Chondrocyte (in vitro differentiated cells): ENCODE measurements at regions not wholly inside any gene's neighbourhood (a gene's known extent, or its start where the extent isn't known, plus 50 kb on each side); places are given as distances from the start of the nearest gene placed in this dataset.

ENCODE experiments used
- DNase-seq: peaks from one replicate; pipeline ENCODE4 v3.0.0; 2021; ENCODE audit warnings: mixed read lengths, low spot score
- H3K27ac Mint-ChIP-seq: one replicate; pipeline ENCODE4 v1.8.0; 2021; ENCODE audit warnings: mild to moderate bottlenecking, moderate library complexity, mixed read lengths; ENCODE audit not compliant: unreplicated experiment
- H3K27me3 Mint-ChIP-seq: 2 replicates; pipeline ENCODE4 v1.8.0; 2021; ENCODE audit warnings: low read depth, mixed read lengths
- H3K36me3 Mint-ChIP-seq: 2 replicates; pipeline ENCODE4 v1.8.0; 2021; ENCODE audit warnings: low read depth, mixed read lengths
- H3K4me1 Mint-ChIP-seq: 2 replicates; pipeline ENCODE4 v1.8.0; 2021; ENCODE audit warnings: low read depth, mild to moderate bottlenecking, mixed read lengths
- H3K4me3 Mint-ChIP-seq: one replicate; pipeline ENCODE4 v1.8.0; 2021; ENCODE audit warnings: mild to moderate bottlenecking, moderate library complexity, mixed read lengths; ENCODE audit not compliant: unreplicated experiment
- H3K9me3 Mint-ChIP-seq: 2 replicates; pipeline ENCODE4 v1.8.0; 2021; ENCODE audit warnings: low read depth, mixed read lengths
- TF ChIP-seq, protein P1 (sequence below): fragments of 200-600 bp; sonication (generic); IDR thresholded peaks from 2 replicates; pipeline ENCODE4 v1.5.0; 2021; ENCODE audit warnings: antibody characterized with exemption, mild to moderate bottlenecking, moderate library complexity

DNA sequence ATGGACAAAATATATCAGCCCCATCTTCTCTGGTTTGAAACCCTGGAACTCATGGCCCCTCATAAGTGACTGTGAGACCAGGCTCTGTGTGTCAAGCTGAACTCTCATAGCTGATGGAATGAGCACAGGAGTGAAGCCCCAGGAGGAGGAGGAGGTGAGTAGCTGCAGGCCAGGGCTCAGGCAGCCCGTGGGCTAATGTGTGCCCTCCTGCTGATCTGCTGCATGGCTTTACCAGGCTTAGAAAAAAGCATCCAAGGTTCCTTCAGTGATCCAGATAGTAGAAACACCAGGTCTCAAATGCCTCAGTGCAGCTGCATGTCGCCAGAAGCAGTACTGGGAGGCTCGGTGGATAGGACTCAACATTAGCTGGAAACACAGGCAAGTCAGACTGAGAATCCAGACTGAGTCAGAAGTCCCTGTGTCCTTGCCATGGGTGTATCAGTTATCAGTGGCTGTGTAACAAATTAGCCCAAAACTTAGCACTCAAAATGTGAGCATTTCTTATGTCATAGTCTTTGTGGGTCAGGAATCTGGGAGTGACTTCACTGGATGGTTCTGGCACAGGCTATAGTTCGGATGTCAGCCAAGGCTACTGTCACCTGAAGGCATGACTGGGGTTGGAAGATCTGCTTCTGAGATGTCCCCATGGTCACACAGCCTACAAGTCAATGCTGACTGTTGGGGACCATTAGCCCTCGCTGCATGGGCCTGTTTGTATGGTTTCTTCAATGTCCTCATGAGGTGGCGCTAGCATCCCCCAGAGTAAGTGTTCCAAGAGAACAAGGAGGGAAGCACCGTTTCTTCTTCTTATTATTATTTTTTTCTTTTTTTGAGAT, 255.4 kb upstream of the IRF2BP2 start:
- H3K9me3 Mint-ChIP-seq = peaks cover 2% of the 10 kb centered on the region
- H3K4me1 Mint-ChIP-seq = peaks cover 21% of the 10 kb centered on the region
- no peak overlapping the region for H3K4me3 Mint-ChIP-seq
- no peak overlapping the region for H3K27ac Mint-ChIP-seq
- DNase-seq = no peak
- TF ChIP-seq, protein P1, sequence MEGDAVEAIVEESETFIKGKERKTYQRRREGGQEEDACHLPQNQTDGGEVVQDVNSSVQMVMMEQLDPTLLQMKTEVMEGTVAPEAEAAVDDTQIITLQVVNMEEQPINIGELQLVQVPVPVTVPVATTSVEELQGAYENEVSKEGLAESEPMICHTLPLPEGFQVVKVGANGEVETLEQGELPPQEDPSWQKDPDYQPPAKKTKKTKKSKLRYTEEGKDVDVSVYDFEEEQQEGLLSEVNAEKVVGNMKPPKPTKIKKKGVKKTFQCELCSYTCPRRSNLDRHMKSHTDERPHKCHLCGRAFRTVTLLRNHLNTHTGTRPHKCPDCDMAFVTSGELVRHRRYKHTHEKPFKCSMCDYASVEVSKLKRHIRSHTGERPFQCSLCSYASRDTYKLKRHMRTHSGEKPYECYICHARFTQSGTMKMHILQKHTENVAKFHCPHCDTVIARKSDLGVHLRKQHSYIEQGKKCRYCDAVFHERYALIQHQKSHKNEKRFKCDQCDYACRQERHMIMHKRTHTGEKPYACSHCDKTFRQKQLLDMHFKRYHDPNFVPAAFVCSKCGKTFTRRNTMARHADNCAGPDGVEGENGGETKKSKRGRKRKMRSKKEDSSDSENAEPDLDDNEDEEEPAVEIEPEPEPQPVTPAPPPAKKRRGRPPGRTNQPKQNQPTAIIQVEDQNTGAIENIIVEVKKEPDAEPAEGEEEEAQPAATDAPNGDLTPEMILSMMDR = no peak
- no peaks in the 10 kb centered on the region for H3K36me3 Mint-ChIP-seq
- H3K27me3 Mint-ChIP-seq = peaks cover 6% of the 10 kb centered on the region

DNA sequence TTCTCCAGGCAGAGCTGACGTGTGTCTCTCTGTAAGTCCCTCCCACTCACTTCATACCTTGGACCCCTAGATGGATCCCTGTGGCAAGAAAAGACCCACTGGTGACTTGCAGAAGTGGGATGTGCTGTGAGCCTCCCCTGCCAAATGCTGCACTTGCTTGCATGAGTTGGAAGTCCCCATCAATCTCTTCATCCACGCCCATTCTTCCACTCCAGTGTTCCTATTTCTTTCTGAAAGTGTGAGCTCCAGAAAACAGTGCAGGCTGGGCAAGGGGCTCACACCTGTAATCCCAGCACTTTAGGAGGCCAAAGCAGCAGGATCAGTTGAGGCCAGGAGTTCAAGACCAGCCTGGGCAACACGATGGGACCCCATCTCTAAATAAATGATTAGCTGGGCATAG, 254.1 kb upstream of the IRF2BP2 start:
- no peak for DNase-seq
- Mint-ChIP-seq H3K27ac (no peak overlapping the region), H3K4me1 (peaks cover 21% of the 10 kb centered on the region), H3K4me3 (no peak overlapping the region), H3K36me3 (no peaks in the 10 kb centered on the region), H3K27me3 (peaks cover 1% of the 10 kb centered on the region), H3K9me3 (peaks cover 2% of the 10 kb centered on the region)
- TF ChIP-seq, protein P1 = no peak

DNA sequence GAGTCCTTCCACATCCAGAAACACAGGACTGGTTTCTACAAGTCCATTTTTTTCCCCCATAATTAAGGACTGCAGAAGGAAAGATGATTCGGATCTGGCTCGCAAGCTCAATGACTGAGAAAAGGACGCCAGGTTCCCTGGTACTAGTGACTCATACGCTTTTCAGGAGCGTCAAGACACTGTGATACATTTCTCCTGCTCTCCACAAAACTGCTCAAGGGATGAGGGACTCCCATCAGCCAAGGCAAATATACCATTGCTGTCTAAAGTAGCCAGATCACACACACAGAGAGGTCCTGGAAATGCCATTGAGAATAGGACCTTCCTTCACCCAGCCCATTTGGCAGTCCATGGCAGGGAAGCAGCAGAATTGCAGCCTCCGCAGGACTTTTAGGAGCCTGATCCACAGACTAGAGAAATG, 253.6 kb upstream of the IRF2BP2 start:
- H3K27me3 Mint-ChIP-seq = no peaks in the 10 kb centered on the region
- peaks cover 21% of the 10 kb centered on the region for H3K4me1 Mint-ChIP-seq
- TF ChIP-seq, protein P1 = no peak
- peak overlapping the region; percentile 75 for H3K27ac Mint-ChIP-seq
- H3K4me3 Mint-ChIP-seq = no peak overlapping the region
- H3K9me3 Mint-ChIP-seq = peaks cover 2% of the 10 kb centered on the region
- no peaks in the 10 kb centered on the region for H3K36me3 Mint-ChIP-seq
- no peak for DNase-seq

DNA sequence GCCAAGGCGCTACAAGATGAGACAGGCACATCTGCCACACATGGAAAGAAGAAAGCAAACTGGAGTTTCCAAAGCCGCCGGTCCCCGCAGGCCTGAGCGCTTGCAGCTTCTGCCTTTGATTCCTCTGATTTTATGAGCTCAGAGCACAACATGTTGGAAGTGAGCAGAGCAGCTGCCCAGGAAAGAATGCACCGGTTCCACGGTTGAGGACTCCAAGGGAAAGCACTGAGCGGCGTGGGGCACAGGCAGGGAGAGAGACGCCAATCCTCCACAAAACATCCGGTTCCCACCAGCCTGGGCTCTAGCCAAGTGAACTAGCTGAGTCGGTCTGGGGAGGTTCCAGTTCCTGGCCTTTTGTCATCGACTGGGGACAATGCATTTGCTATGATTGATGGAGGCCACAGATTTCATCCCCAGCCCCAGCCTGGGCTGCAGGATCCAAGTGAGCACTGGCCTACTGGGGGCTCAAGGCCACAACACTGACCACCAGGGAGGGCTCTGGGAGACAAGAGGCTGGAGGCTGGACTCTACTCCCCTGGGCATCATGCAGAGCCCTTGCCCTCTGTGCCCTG, 253.1 kb upstream of the IRF2BP2 start:
- H3K9me3 Mint-ChIP-seq = peaks cover 2% of the 10 kb centered on the region
- peak overlapping the region; percentile 75 for H3K27ac Mint-ChIP-seq
- H3K36me3 Mint-ChIP-seq = no peaks in the 10 kb centered on the region
- H3K4me1 Mint-ChIP-seq = peaks cover 21% of the 10 kb centered on the region
- no peaks in the 10 kb centered on the region for H3K27me3 Mint-ChIP-seq
- peak overlapping the region; percentile 19 for H3K4me3 Mint-ChIP-seq
- no peak for DNase-seq
- TF ChIP-seq, protein P1 = no peak

DNA sequence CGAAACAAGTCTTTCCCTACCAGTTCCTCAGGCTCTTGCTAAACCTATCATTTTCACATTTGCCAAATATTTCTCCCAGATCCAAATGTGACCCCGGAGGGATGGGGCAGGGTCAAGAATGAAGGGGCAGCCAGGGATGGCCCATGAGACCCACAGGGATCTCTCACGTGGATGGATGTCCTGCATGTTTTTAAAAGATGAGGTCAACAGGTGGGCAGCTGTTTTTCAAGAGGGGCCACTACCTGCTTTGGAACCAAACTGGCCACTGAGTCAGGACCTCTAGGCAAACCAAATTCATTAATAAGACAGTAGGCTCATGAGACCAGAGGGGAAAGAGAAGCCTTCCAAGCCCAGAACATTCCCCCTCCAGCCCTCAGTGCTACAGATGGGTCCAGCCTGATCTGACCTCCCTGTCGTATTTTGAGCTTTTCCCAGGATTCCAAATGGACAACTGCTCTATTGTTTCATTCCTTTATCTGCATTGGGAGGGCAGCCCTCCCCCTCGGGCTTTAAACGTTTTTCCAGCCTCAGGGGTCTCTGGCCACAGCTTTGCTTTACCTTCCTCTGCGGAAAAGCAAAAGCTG, 252.5 kb upstream of the IRF2BP2 start:
- Mint-ChIP-seq H3K4me3 (peak overlapping the region; percentile 19), H3K36me3 (no peaks in the 10 kb centered on the region), H3K27me3 (no peaks in the 10 kb centered on the region), H3K9me3 (peaks cover 2% of the 10 kb centered on the region), H3K4me1 (peaks cover 21% of the 10 kb centered on the region), H3K27ac (peak overlapping the region; percentile 75)
- no peak for DNase-seq
- TF ChIP-seq, protein P1 = no peak
